RWPE2 (cell line): ENCODE measurements at regions not wholly inside any gene's neighbourhood (a gene's known extent, or its start where the extent isn't known, plus 50 kb on each side); places are given as distances from the start of the nearest gene placed in this dataset.
"Not testable (repeated sequence)": the region's sequence is repeated elsewhere in the genome, so short reads cannot be mapped to it uniquely, and the experiment has no call there.

Experiments
- ATAC-seq: fragments of 200-7000 bp; cut with Tn5 transposase; 3 replicates; pipeline ENCODE4 v1.9.1; 2021; ENCODE audit warnings: low read depth
- DNase-seq: peaks from one replicate; pipeline ENCODE4 v3.0.0-alpha.2; 2020; ENCODE audit warnings: low spot score
- H3K27ac ChIP-seq: fragments of 450-650 bp; 2 replicates; pipeline ENCODE4 v1.5.1; 2017; ENCODE audit warnings: mild to moderate bottlenecking; ENCODE audit not compliant: poor library complexity, severe bottlenecking
- H3K27me3 ChIP-seq: fragments of 250-450 bp; sonication (Bioruptor Pico); 2 replicates; pipeline ENCODE4 v1.5.1; 2021; ENCODE audit warnings: mild to moderate bottlenecking, moderate library complexity; ENCODE audit not compliant: insufficient read depth, poor library complexity, severe bottlenecking
- H3K36me3 ChIP-seq: fragments of 250-450 bp; sonication (Bioruptor Pico); 2 replicates; pipeline ENCODE4 v1.5.1; 2020; ENCODE audit warnings: low read depth, mild to moderate bottlenecking, moderate library complexity
- H3K4me1 ChIP-seq: fragments of 250-450 bp; sonication (Bioruptor Pico); 2 replicates; pipeline ENCODE4 v1.5.1; 2021; ENCODE audit warnings: mild to moderate bottlenecking, moderate library complexity; ENCODE audit not compliant: insufficient read depth, poor library complexity, severe bottlenecking
- H3K4me3 ChIP-seq: fragments of 250-450 bp; sonication (Bioruptor Pico); 2 replicates; pipeline ENCODE4 v1.5.1; 2021; ENCODE audit warnings: mild to moderate bottlenecking, moderate library complexity; ENCODE audit not compliant: severe bottlenecking
- H3K9me3 ChIP-seq: fragments of 250-450 bp; sonication (Bioruptor Pico); 2 replicates; pipeline ENCODE4 v1.5.1; 2021; ENCODE audit warnings: mild to moderate bottlenecking, moderate library complexity; ENCODE audit not compliant: severe bottlenecking
- TF ChIP-seq, protein P1 (sequence below): fragments of 450-650 bp; IDR thresholded peaks from one replicate; pipeline ENCODE4 v1.5.1; 2017; ENCODE audit warnings: mild to moderate bottlenecking, moderate library complexity; ENCODE audit not compliant: poor library complexity, severe bottlenecking

DNA sequence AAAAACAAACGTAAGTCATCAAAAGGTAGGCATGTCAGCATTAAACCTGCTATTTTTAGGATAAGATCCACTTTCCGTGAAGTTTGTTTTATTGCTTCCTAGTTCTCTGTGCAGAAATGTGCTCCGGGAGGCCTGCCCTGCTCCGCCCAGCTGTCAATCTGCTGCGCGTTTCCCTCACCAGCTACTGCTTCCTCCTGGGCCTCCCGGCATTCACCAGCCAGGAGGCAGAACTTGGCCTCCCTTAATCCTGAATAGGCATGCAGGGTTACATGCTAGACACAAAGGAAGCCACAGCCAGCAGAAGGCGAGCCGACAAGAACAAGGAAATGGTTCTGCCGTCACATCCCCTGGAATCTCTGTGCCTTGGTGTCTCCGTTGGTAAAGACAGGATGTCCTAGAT, 386.2 kb downstream of the IRS2 start:
- DNase-seq = no peak
- ATAC-seq = no peak
- no peak overlapping the region for H3K27ac ChIP-seq

DNA sequence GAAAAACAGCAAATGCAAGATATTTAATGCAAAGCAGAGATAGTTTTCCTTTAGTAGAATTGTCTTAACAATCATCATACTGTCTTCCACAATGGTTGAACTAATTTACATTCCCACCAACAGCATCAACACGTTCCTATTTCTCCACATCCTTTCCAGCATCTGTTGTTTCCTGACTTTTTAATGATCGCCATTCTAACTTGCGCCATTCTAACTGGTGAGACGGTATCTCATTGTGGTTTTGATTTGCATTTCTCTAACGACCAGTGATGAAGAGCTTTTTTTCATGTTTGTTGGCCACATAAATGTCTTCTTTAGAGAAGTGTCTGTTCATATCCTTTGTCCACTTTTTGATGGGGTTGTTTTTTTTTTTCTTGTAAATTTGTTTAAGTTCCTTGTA, 388.3 kb downstream of the IRS2 start:
- H3K4me3 ChIP-seq, H3K9me3 ChIP-seq, H3K4me1 ChIP-seq, H3K36me3 ChIP-seq, ATAC-seq, DNase-seq, H3K27me3 ChIP-seq, H3K27ac ChIP-seq: not testable (repeated sequence)

More for the DNA sequence above, 386.2 kb downstream of the IRS2 start:
- TF ChIP-seq, protein P1, sequence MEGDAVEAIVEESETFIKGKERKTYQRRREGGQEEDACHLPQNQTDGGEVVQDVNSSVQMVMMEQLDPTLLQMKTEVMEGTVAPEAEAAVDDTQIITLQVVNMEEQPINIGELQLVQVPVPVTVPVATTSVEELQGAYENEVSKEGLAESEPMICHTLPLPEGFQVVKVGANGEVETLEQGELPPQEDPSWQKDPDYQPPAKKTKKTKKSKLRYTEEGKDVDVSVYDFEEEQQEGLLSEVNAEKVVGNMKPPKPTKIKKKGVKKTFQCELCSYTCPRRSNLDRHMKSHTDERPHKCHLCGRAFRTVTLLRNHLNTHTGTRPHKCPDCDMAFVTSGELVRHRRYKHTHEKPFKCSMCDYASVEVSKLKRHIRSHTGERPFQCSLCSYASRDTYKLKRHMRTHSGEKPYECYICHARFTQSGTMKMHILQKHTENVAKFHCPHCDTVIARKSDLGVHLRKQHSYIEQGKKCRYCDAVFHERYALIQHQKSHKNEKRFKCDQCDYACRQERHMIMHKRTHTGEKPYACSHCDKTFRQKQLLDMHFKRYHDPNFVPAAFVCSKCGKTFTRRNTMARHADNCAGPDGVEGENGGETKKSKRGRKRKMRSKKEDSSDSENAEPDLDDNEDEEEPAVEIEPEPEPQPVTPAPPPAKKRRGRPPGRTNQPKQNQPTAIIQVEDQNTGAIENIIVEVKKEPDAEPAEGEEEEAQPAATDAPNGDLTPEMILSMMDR = no peak
- H3K27me3 ChIP-seq = no peaks in the 10 kb centered on the region
- H3K4me1 ChIP-seq = no peaks in the 10 kb centered on the region
- H3K4me3 ChIP-seq = no peak overlapping the region
- no peaks in the 10 kb centered on the region for H3K9me3 ChIP-seq
- H3K36me3 ChIP-seq = no peaks in the 10 kb centered on the region

DNA sequence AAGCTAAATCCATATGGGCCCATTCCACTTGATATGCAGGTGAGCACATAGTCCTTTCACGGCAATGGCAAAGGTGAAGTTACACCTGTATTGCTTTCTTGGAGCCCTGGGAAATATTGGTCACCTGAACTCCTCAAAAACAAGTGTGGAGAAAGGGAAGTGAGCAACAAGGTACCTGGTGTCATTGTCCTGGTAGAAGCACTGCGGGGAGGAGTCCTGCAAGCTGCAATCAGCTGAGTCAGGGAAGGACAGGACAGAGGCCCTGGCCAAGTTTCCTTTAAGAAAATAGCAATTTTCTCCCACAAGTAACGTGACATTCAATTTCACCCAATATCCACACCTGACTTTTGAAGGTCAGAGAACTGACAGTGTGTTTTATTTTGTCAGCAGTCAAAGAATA, 389.1 kb downstream of the IRS2 start:
- Histone ChIP-seq H3K36me3 (no peaks in the 10 kb centered on the region), H3K4me1 (no peaks in the 10 kb centered on the region), H3K27ac (no peak overlapping the region), H3K4me3 (no peak overlapping the region), H3K9me3 (no peaks in the 10 kb centered on the region), H3K27me3 (no peaks in the 10 kb centered on the region)
- ATAC-seq (no peak), DNase-seq (no peak)
- TF ChIP-seq, protein P1 = no peak

DNA sequence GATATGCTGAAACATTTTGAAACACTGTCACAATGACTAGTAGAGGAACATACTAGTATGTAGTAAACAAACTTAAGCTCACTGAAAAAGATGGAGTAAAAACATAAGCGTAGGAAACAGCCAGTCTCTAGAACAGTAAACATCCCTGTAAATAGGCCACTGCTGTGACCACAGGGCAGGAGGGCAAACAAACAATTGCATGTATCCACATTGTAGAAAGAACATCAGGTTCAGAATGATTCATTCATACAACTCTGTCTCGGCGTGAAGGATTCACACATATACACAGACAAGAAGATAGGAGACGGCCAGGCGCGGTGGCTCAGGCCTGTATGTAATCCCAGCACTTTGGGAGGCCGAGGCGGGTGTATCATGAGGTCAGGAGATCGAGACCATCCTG, 390.1 kb downstream of the IRS2 start:
- H3K27ac ChIP-seq = no peak overlapping the region
- TF ChIP-seq, protein P1 = no peak
- ATAC-seq (no peak), DNase-seq (no peak)
- no peaks in the 10 kb centered on the region for H3K36me3 ChIP-seq
- no peak overlapping the region for H3K4me3 ChIP-seq
- no peaks in the 10 kb centered on the region for H3K9me3 ChIP-seq
- no peaks in the 10 kb centered on the region for H3K27me3 ChIP-seq
- no peaks in the 10 kb centered on the region for H3K4me1 ChIP-seq

DNA sequence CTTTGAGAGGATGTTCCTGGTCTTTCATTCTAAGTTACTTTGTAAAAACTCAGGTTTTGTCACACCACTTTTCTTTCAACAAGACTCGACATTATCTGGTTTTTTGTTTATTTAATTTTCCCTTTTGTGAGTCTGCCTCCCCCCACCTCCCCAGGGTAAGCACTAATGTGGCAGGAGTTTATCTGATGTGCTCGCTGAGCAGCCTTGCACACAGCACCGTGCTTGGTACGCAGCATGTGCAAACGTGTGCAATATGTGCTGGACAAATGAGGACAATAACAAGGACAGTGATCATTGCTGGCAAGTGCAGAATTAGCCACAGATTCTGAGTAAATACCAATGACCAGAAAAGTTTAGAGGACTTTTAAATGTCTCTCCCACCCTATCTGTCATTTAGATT, 391.4 kb downstream of the IRS2 start:
- no peaks in the 10 kb centered on the region for H3K9me3 ChIP-seq
- no peak overlapping the region for H3K4me3 ChIP-seq
- no peaks in the 10 kb centered on the region for H3K36me3 ChIP-seq
- TF ChIP-seq, protein P1 = no peak
- ATAC-seq (no peak), DNase-seq (no peak)
- no peaks in the 10 kb centered on the region for H3K4me1 ChIP-seq
- H3K27ac ChIP-seq = no peak overlapping the region
- H3K27me3 ChIP-seq = no peaks in the 10 kb centered on the region
